Colonic mucosa (tissue), 4 donors: ENCODE measurements at regions not wholly inside any gene's neighbourhood (a gene's known extent, or its start where the extent isn't known, plus 50 kb on each side); places are given as distances from the start of the nearest gene placed in this dataset.

Experiments
- DNase-seq: peaks from one replicate; pipeline ENCODE4 v3.0.0-alpha.2; 2020
- H3K27ac ChIP-seq: fragments of 200-600 bp; one replicate; pipeline ENCODE4 v1.8.0; 2021
- H3K27me3 ChIP-seq: fragments of 200-600 bp; one replicate; pipeline ENCODE4 v1.8.0; 2021
- H3K36me3 ChIP-seq: fragments of 200-600 bp; one replicate; pipeline ENCODE4 v1.8.0; 2021
- H3K4me1 ChIP-seq: fragments of 200-600 bp; one replicate; pipeline ENCODE4 v1.8.0; 2021; ENCODE audit warnings: mild to moderate bottlenecking
- H3K4me3 ChIP-seq: fragments of 200-600 bp; one replicate; pipeline ENCODE4 v1.8.0; 2021
- H3K9ac ChIP-seq, 2 donors: one replicate each; pipeline ENCODE4 v1.7.0; 2013; ENCODE audit warnings: control low read depth in 2 of 2, low read depth in 2 of 2, low read length in 2 of 2
- H3K9me3 ChIP-seq: fragments of 200-600 bp; one replicate; pipeline ENCODE4 v1.8.0; 2021
- intact Hi-C: fragments of 100-400 bp; cut with DNase I; formaldehyde crosslinking; loops from one replicate; pipeline ENCODE4 v1.14.1; 2022
- TF ChIP-seq, protein P1 (sequence below): fragments of 200-600 bp; IDR thresholded peaks from one replicate; pipeline ENCODE4 v1.8.0; 2022; ENCODE audit warnings: antibody characterized with exemption, mild to moderate bottlenecking
- donor health status: healthy.
- donor health status: DM: no; HTN: no; CAD: no.
- donor health status: DM: no; HTN: no; CAD: no.

DNA sequence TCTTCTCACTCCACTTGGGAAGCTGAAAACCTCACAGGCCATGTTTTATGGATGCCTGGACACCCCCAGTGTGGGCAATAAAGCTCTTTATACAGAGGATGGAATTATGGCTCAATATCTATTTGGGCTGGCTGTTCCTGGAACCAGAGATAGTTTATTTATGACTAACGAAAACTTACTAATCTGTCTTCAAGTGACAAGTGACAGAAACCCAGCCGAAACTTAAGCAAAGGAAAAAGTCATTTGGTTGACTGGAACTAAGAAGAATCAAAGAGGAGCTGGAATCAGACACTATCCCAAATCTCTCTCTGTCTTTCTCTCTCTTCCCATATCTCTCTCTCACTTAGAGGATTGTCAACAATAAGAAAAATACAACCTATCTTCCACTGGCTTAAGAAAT is 78.3 kb upstream of the CDK6 start:
- H3K27me3 ChIP-seq, result no peaks in the 10 kb centered on the region
- no peaks in the 10 kb centered on the region for H3K36me3 ChIP-seq
- intact Hi-C loops, result no loop called here
- TF ChIP-seq, protein P1, sequence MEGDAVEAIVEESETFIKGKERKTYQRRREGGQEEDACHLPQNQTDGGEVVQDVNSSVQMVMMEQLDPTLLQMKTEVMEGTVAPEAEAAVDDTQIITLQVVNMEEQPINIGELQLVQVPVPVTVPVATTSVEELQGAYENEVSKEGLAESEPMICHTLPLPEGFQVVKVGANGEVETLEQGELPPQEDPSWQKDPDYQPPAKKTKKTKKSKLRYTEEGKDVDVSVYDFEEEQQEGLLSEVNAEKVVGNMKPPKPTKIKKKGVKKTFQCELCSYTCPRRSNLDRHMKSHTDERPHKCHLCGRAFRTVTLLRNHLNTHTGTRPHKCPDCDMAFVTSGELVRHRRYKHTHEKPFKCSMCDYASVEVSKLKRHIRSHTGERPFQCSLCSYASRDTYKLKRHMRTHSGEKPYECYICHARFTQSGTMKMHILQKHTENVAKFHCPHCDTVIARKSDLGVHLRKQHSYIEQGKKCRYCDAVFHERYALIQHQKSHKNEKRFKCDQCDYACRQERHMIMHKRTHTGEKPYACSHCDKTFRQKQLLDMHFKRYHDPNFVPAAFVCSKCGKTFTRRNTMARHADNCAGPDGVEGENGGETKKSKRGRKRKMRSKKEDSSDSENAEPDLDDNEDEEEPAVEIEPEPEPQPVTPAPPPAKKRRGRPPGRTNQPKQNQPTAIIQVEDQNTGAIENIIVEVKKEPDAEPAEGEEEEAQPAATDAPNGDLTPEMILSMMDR, result no peak
- no peak for DNase-seq
- no peaks in the 10 kb centered on the region for H3K9me3 ChIP-seq
- no peak overlapping the region for H3K27ac ChIP-seq
- no peak overlapping the region for H3K9ac ChIP-seq
- no peaks in the 10 kb centered on the region for H3K4me1 ChIP-seq
- H3K4me3 ChIP-seq, result no peak overlapping the region

DNA sequence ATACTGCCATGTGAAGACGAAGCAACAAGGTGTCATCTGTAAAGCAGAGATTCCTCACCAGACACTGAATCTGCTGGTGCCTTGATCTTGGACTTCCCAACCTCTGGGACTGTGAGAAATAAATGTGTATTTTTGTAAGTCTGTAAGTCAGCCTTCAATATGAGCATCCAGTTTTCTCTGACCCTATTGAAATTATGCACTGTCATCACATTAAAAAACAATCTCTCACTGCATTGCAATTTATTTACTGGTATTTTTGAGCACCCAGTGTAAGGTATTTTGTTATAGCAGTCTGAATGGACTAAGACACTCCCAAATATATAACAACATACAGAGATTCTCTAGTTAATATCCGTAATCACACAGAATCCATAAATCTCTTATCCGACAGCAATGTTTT is 77.5 kb upstream of the CDK6 start:
- Histone ChIP-seq H3K9me3 (no peaks in the 10 kb centered on the region), H3K4me3 (no peak overlapping the region), H3K36me3 (no peaks in the 10 kb centered on the region), H3K4me1 (no peaks in the 10 kb centered on the region), H3K27ac (no peak overlapping the region), H3K9ac (no peak overlapping the region), H3K27me3 (no peaks in the 10 kb centered on the region)
- no peak for DNase-seq
- intact Hi-C loops, result no loop called here
- TF ChIP-seq, protein P1, result no peak

DNA sequence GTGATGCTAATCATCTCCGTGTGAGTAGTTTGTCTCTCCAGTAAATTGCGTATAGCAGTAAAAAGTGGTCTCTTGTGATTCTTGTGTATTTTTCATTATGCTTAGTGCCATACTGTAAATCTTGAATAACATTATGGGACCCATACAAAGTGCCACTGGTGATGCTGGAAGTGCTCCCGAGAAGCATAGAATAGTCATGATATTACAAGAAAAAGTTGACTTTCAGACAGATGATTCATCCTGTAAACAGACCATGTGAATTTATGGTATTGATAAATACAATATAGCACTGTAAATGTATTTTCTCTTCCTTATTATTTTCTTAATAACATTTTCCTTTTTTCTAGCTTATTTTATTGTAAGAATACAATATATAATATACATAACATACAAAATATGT is 74.6 kb upstream of the CDK6 start:
- Histone ChIP-seq H3K4me3 (no peak overlapping the region), H3K9me3 (no peaks in the 10 kb centered on the region), H3K4me1 (no peaks in the 10 kb centered on the region), H3K9ac (no peak overlapping the region), H3K36me3 (no peaks in the 10 kb centered on the region), H3K27ac (no peak overlapping the region), H3K27me3 (no peaks in the 10 kb centered on the region)
- no peak for DNase-seq
- intact Hi-C loops, result no loop called here
- TF ChIP-seq, protein P1, result no peak

DNA sequence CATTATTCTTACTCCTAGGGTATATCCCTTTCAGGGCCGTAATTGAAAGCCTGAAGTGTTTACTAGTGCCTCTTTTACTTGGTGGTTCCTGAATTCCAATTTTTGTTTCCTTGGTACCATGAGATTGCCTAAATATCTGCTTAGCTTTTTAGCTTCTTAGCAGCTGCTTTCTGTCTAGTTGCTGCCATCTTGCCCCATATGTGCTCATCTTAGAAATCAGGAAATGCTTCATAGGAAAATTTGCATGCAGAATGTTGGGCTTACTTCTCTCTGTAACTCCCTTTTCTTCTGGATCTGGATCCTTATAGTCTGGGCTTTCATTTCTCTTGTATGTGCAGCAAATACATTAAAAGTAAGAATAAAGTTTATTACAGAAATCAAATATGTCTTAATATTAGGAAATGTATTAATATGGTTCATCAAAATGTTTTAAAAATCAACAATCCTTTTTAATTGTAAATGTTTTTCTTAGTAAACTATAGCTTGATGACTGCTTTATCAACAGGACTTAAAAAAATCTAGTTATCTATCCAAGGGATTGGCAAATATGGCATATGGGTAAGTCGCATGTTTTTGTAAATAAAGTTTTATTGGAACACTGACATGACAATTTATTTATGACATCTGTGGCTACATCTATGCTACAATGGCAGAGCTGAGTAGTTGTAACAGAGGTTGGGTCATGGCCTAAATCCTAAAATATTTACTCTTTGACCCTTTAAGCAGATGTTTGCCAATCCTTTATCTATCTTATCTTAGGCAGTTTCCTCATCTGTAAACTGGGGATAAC is 73.5 kb upstream of the CDK6 start:
- Histone ChIP-seq H3K4me3 (no peak overlapping the region), H3K4me1 (no peaks in the 10 kb centered on the region), H3K9ac (no peak overlapping the region), H3K27me3 (no peaks in the 10 kb centered on the region), H3K36me3 (no peaks in the 10 kb centered on the region), H3K27ac (no peak overlapping the region), H3K9me3 (no peaks in the 10 kb centered on the region)
- TF ChIP-seq, protein P1, result no peak
- intact Hi-C loops, result no loop called here
- DNase-seq, result no peak

DNA sequence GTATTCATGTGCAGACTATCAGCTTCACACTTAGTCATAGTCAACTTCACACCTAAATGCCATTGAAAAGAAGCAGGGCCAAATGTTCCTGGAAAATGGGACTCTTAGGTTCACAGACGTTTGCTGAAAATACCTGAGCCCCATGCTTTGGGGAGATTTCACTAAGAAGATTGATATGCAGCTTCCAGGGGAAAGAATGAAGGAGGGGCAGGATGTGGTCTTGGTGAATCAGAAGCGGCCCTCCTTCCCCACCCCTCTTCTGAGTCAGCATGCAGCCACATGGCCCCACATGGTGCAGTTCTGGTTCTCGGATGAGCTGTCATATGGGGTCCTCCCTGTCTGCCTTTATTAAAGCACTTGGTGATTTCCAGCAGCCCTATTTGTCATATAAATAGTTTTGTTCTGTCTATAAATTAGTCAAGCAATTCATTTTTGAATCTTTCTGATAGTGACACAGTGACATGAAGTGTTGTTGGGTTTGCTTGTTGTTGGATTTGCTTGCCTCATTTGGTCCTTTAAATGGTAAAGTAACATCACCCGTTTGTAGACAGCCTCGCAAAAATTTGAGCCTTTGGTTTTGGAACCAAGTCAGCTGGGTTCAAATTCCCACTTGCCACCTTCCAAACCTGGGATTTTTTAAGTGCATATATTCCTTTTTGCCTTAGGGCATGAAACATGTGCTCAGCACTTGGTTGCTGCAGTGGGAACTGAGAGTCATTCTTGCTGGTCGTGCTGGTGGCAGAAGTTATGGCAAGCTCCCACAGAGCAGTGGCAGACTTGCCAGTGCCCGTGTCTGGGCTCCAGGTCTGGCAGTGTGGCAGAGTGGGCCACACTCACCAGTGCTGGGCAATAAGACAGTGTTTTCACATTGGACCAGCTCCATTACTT is 68.1 kb upstream of the CDK6 start:
- no peak overlapping the region for H3K27ac ChIP-seq
- no peak overlapping the region for H3K4me3 ChIP-seq
- intact Hi-C loops, result no loop called here
- no peaks in the 10 kb centered on the region for H3K9me3 ChIP-seq
- DNase-seq, result no peak
- H3K9ac ChIP-seq, result no peak overlapping the region
- no peaks in the 10 kb centered on the region for H3K27me3 ChIP-seq
- no peaks in the 10 kb centered on the region for H3K4me1 ChIP-seq
- TF ChIP-seq, protein P1, result no peak
- no peaks in the 10 kb centered on the region for H3K36me3 ChIP-seq
